ENCODE measurements at regions not wholly inside any gene's neighbourhood (a gene's known extent, or its start where the extent isn't known, plus 50 kb on each side); places are given as distances from the start of the nearest gene placed in this dataset.

GRCh38 chr11:127223633-127224032 is 223.1 kb upstream of the KIRREL3 start:
- intact Hi-C loops (cut with DNase I), result no loop called here
- no peak for TF ChIP-seq CTCF (IDR thresholded peaks at IDR 0.05)
- no peak overlapping the region for H3K4me3 ChIP-seq
- no peaks in the 10 kb centered on the region for H3K36me3 ChIP-seq
- DNase-seq (no peak), ATAC-seq (no peak)
- H3K27ac ChIP-seq, result no peak overlapping the region
- no peaks in the 10 kb centered on the region for H3K9me3 ChIP-seq
- H3K4me1 ChIP-seq, result no peaks in the 10 kb centered on the region
- no peaks in the 10 kb centered on the region for H3K27me3 ChIP-seq

GRCh38 chr11:127223026-127223425 is 222.5 kb upstream of the KIRREL3 start:
- TF ChIP-seq CTCF (IDR thresholded peaks at IDR 0.05), result no peak
- Histone ChIP-seq H3K27ac (no peak overlapping the region), H3K4me3 (no peak overlapping the region), H3K4me1 (no peaks in the 10 kb centered on the region), H3K9me3 (no peaks in the 10 kb centered on the region), H3K27me3 (no peaks in the 10 kb centered on the region), H3K36me3 (no peaks in the 10 kb centered on the region)
- no peak for ATAC-seq
- no peak for DNase-seq
- intact Hi-C loops (cut with DNase I), result no loop called here

GRCh38 chr11:127219704-127220103 is 219.1 kb upstream of the KIRREL3 start:
- H3K9me3 ChIP-seq, result no peaks in the 10 kb centered on the region
- intact Hi-C loops (cut with DNase I), result no loop called here
- no peak overlapping the region for H3K4me3 ChIP-seq
- no peak for ATAC-seq
- no peak for TF ChIP-seq CTCF (IDR thresholded peaks at IDR 0.05)
- H3K36me3 ChIP-seq, result no peaks in the 10 kb centered on the region
- no peak for DNase-seq
- H3K4me1 ChIP-seq, result no peaks in the 10 kb centered on the region
- no peaks in the 10 kb centered on the region for H3K27me3 ChIP-seq
- H3K27ac ChIP-seq, result no peak overlapping the region

GRCh38 chr11:127218275-127218608 is 217.7 kb upstream of the KIRREL3 start:
- Histone ChIP-seq H3K27ac (no peak overlapping the region), H3K27me3 (no peaks in the 10 kb centered on the region), H3K4me3 (no peak overlapping the region), H3K4me1 (no peaks in the 10 kb centered on the region), H3K36me3 (no peaks in the 10 kb centered on the region), H3K9me3 (no peaks in the 10 kb centered on the region)
- DNase-seq (no peak), ATAC-seq (no peak)
- no peak for TF ChIP-seq CTCF (IDR thresholded peaks at IDR 0.05)
- intact Hi-C loops (cut with DNase I), result no loop called here

DNA sequence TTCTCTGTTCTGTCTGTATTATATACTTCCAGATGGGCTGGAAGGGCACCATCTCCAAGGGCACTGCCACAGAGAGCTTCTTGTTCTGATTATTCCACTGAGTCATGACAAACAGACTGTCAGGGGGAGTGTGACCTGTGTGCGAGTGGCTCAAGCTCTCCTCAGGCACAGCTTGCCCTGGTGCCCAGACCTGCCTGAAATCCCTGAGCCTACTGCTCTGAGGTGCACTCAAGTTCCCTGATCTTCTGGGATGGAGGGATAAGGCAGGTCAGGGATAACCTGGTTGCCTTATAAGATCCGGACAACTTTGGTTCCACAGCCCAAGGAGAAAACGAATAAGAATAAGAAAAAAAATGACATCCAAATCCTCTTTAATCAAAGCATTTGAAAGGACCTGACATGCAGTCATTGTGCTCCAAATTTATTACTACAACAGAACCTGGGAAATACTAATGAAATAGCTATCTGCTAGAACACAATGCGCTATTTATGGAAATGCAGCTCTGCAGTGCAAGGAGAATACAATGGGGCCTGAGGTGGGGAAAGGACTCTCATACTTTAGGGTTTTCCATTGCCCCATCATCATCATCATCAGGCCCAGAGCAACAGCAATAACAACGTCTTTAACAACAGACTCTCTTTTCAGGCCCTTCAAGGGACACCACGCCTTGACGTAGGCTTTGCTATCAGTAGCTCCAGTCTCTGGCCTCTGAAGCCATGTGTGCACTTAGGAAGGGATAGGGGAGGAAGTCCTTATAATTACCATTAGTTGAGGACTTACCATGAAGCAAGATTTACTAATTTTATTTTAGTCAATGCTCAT is 217.1 kb upstream of the KIRREL3 start:
- Histone ChIP-seq H3K27me3 (no peaks in the 10 kb centered on the region), H3K36me3 (no peaks in the 10 kb centered on the region), H3K4me1 (no peaks in the 10 kb centered on the region), H3K4me3 (no peak overlapping the region), H3K27ac (no peak overlapping the region), H3K9me3 (no peaks in the 10 kb centered on the region)
- TF ChIP-seq CTCF (IDR thresholded peaks at IDR 0.05), result no peak
- intact Hi-C loops (cut with DNase I), result no loop called here
- DNase-seq (no peak), ATAC-seq (no peak)
